ENCODE measurements at regions not wholly inside any gene's neighbourhood (a gene's known extent, or its start where the extent isn't known, plus 50 kb on each side); places are given as distances from the start of the nearest gene placed in this dataset.
A peak's percentile ranks its signal among the peaks of the same experiment; 100 is the strongest.
"Not testable (repeated sequence)": the region's sequence is repeated elsewhere in the genome, so short reads cannot be mapped to it uniquely, and the experiment has no call there.

DNA sequence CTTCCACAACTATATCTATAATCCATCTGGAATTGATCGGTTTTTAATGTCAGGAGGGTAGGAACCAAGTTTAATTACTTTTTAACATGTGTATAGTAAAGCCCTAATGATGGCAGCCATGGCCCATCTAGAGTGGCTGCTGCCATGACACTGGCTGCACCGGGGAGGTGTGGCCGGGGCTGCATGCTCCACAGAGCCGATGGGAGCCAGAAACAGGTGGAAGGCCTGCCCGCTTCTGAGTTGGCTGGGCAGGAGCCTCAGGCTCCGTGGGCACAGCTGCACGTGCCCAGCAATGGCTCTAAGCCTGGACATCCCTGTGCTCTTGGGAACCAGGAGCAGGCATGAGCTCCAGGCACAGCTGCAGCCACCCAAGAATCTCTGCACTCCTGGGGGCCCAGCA lies 73.0 kb downstream of the GBP6 start:
- no peak for TF ChIP-seq CTCF (conservative IDR thresholded peaks at IDR 0.05)
- TF ChIP-seq ZFX (IDR thresholded peaks at IDR 0.05), result no peak
- no peak overlapping the region for H3K27ac ChIP-seq

- not testable (repeated sequence) for H3K27ac ChIP-seq
These were observed 74.4 kb downstream of the GBP6 start for GRCh38 chr1:89438301-89438700.

DNA sequence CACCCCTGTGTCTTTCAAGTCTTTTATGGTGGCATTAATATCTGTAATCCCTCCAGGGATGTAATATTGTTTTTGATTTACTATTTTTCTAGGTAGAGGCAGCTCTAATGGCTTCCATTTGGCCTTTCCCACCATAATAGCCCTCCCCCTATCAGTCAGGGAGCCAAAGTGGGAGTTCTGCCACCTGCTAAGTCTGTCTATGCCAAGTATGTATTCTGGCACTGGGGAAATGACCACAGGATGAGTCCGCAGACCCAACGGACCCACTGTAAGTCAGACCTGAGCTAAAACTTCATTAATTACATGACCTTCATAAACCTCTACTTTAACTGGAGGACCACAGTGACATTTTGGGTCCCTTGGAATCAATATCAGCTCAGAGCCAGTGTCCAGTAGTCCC lies 77.1 kb downstream of the GBP6 start:
- no peak overlapping the region for H3K27ac ChIP-seq
- TF ChIP-seq ZFX (IDR thresholded peaks at IDR 0.05), result no peak
- no peak for TF ChIP-seq CTCF (conservative IDR thresholded peaks at IDR 0.05)

- TF ChIP-seq ZFX (IDR thresholded peaks at IDR 0.05), result no peak
- no peak for TF ChIP-seq CTCF (conservative IDR thresholded peaks at IDR 0.05)
- no peak overlapping the region for H3K27ac ChIP-seq
These were observed 79.8 kb upstream of the LRRC8B start for GRCh38 chr1:89444791-89445190.

DNA sequence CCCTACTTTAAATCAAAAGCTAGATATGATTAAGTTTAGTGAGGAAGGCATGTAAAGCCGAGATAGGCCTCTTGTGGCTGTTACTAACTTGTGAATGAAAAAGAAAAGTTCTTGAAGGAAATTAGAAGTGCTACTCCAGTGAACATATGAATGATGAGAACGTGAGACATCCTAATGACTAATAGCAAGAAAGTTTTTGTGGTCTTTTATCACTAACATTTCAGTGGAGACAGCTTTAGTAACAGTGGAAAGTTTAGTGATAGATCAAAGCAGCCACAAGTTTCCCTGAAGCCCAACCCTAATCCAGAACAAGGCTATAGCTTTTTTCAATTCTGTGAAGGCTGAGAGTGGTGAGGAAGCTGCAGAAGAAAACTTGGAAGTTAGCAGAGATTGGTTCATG lies 73.6 kb upstream of the LRRC8B start:
- H3K27ac ChIP-seq, result no peak overlapping the region
- TF ChIP-seq CTCF (conservative IDR thresholded peaks at IDR 0.05) (no peak), ZFX (IDR thresholded peaks at IDR 0.05) (no peak)

DNA sequence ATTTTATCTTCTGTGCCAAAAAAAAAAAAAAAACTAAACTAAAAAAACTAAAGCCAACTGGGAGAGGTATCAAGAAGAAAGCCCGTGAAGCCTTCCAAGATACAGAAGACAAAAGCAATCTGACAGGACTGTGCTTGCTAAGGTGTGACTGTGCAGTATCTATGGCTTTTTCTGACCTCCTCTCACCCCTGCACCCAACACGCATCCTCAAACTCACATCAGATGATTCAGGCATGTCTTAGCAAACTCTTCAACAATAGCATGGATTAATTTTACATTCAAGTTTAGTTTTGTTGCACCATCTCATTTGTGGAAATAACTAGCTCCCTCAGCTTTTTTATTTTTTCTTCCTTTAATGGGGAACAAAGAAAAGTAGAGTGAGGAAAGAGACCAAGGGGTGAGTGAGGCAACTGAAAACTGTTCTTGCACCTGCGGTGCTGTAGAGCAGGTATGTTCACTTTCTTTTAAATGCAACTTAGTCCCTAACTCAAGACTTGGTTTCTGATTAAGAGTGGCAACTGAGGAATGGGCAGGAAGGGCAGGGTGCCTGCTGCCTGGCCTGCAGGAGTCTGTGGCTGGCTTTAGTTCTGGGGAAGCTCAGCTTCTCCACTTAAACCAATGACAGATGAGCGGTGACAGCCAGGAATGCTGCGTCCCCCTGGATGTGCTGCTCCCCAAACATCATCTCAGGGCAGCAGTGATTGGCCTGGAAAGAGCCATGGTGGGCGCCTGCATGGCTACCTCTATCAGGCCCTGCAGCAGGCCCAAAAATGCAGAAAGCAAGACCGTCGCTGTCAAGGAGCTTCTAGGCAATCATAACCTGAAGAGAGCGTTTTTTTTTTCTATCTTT lies 71.3 kb upstream of the LRRC8B start:
- H3K27ac ChIP-seq, result no peak overlapping the region
- no peak for TF ChIP-seq ZFX (IDR thresholded peaks at IDR 0.05)
- TF ChIP-seq CTCF (conservative IDR thresholded peaks at IDR 0.05), result no peak

- no peak overlapping the region for H3K27ac ChIP-seq
- TF ChIP-seq CTCF (conservative IDR thresholded peaks at IDR 0.05) (peak; percentile 79), ZFX (IDR thresholded peaks at IDR 0.05) (no peak)
These were observed 69.6 kb upstream of the LRRC8B start for GRCh38 chr1:89454845-89455521.

Measured in C4-2B (cell line).